ENCODE measurements at regions not wholly inside any gene's neighbourhood (a gene's known extent, or its start where the extent isn't known, plus 50 kb on each side); places are given as distances from the start of the nearest gene placed in this dataset.

DNA sequence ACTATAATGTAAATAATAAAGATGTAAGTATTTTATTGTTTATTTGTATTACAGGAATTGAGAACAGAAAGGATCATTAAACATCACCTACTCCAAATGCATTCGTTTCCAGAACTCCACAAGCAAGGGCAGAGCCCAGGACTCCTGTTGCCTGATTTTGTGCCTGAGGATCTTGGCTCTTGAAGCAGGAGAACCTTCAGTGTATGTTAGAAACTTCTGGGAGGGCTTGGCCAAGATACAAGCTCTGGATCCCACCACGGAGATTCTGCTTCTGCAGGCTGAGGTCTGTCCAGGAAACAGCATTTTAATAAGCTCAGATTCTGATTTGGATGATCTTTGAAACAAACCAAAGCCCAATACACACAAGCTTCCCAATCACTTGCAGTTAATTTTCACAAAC, 142.4 kb upstream of the SOX11 start:
- TF ChIP-seq EZH2phosphoT487 (IDR thresholded peaks at IDR 0.05; ENCODE audit: borderline replicate concordance, low read length) (no peak), CTCF (IDR thresholded peaks at IDR 0.05; ENCODE audit: low read depth, low read length, poor library complexity, severe bottlenecking) (no peak)
